ENCODE measurements at regions not wholly inside any gene's neighbourhood (a gene's known extent, or its start where the extent isn't known, plus 50 kb on each side); places are given as distances from the start of the nearest gene placed in this dataset.
A peak's percentile ranks its signal among the peaks of the same experiment; 100 is the strongest.

DNA sequence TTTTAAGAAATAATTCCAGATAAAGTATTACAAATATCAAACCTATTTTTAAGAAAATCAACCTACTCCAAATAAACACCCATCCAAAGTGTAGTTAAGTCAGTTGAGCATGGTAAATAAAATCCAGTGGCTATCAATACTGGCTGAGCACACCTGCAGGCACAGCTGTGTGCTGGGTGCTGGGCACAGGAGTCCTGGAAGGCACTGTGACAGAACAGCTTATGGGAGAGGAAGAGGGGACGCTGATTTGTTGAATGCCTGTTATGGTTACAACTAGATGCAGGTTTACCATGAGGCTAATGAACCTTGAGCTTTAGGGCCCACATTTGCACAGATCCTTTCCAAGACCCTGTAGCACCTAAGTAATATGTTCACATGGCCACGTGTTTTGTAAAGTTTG lies 202.7 kb downstream of the MTX2 start:
- no peak for TF ChIP-seq TCF4 (CRISPR knock-in tag; IDR thresholded peaks at IDR 0.05; ENCODE audit: borderline replicate concordance)
- TF ChIP-seq, protein P1, sequence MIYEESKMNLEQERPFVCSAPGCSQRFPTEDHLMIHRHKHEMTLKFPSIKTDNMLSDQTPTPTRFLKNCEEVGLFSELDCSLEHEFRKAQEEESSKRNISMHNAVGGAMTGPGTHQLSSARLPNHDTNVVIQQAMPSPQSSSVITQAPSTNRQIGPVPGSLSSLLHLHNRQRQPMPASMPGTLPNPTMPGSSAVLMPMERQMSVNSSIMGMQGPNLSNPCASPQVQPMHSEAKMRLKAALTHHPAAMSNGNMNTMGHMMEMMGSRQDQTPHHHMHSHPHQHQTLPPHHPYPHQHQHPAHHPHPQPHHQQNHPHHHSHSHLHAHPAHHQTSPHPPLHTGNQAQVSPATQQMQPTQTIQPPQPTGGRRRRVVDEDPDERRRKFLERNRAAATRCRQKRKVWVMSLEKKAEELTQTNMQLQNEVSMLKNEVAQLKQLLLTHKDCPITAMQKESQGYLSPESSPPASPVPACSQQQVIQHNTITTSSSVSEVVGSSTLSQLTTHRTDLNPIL (CRISPR knock-in tag; IDR thresholded peaks at IDR 0.05; ENCODE audit: low read depth): no peak
- no peak for TF ChIP-seq OSR1 (CRISPR knock-in tag; IDR thresholded peaks at IDR 0.05)
- TF ChIP-seq ZC3H10 (CRISPR knock-in tag; IDR thresholded peaks at IDR 0.05): no peak
- TF ChIP-seq, protein P2, sequence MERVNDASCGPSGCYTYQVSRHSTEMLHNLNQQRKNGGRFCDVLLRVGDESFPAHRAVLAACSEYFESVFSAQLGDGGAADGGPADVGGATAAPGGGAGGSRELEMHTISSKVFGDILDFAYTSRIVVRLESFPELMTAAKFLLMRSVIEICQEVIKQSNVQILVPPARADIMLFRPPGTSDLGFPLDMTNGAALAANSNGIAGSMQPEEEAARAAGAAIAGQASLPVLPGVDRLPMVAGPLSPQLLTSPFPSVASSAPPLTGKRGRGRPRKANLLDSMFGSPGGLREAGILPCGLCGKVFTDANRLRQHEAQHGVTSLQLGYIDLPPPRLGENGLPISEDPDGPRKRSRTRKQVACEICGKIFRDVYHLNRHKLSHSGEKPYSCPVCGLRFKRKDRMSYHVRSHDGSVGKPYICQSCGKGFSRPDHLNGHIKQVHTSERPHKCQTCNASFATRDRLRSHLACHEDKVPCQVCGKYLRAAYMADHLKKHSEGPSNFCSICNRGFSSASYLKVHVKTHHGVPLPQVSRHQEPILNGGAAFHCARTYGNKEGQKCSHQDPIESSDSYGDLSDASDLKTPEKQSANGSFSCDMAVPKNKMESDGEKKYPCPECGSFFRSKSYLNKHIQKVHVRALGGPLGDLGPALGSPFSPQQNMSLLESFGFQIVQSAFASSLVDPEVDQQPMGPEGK (CRISPR knock-in tag; IDR thresholded peaks at IDR 0.05; ENCODE audit: borderline replicate concordance): no peak
- no peak for TF ChIP-seq TOX (CRISPR knock-in tag; IDR thresholded peaks at IDR 0.05; ENCODE audit: borderline replicate concordance)
- TF ChIP-seq, protein P3, sequence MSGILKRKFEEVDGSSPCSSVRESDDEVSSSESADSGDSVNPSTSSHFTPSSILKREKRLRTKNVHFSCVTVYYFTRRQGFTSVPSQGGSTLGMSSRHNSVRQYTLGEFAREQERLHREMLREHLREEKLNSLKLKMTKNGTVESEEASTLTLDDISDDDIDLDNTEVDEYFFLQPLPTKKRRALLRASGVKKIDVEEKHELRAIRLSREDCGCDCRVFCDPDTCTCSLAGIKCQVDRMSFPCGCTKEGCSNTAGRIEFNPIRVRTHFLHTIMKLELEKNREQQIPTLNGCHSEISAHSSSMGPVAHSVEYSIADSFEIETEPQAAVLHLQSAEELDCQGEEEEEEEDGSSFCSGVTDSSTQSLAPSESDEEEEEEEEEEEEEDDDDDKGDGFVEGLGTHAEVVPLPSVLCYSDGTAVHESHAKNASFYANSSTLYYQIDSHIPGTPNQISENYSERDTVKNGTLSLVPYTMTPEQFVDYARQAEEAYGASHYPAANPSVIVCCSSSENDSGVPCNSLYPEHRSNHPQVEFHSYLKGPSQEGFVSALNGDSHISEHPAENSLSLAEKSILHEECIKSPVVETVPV (CRISPR knock-in tag; IDR thresholded peaks at IDR 0.05): no peak
- TF ChIP-seq, protein P4, sequence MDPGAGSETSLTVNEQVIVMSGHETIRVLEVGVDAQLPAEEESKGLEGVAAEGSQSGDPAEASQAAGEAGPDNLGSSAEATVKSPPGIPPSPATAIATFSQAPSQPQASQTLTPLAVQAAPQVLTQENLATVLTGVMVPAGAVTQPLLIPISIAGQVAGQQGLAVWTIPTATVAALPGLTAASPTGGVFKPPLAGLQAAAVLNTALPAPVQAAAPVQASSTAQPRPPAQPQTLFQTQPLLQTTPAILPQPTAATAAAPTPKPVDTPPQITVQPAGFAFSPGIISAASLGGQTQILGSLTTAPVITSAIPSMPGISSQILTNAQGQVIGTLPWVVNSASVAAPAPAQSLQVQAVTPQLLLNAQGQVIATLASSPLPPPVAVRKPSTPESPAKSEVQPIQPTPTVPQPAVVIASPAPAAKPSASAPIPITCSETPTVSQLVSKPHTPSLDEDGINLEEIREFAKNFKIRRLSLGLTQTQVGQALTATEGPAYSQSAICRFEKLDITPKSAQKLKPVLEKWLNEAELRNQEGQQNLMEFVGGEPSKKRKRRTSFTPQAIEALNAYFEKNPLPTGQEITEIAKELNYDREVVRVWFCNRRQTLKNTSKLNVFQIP (CRISPR knock-in tag; IDR thresholded peaks at IDR 0.05; ENCODE audit: borderline replicate concordance, low read depth): no peak
- no peak for TF ChIP-seq ZNF8 (CRISPR knock-in tag; IDR thresholded peaks at IDR 0.05)
- TF ChIP-seq ZNF70 (CRISPR knock-in tag; IDR thresholded peaks at IDR 0.05): no peak
- no peak for TF ChIP-seq ARNTL (CRISPR knock-in tag; IDR thresholded peaks at IDR 0.05; ENCODE audit: borderline replicate concordance, low read depth)
- TF ChIP-seq ZFP30 (CRISPR knock-in tag; IDR thresholded peaks at IDR 0.05): no peak
- TF ChIP-seq SNAI2 (CRISPR knock-in tag; IDR thresholded peaks at IDR 0.05): no peak
- TF ChIP-seq GLIS3 (CRISPR knock-in tag; IDR thresholded peaks at IDR 0.05): no peak
- TF ChIP-seq ESRRG (CRISPR knock-in tag; IDR thresholded peaks at IDR 0.05): no peak
- no peak for TF ChIP-seq ZFP3 (CRISPR knock-in tag; IDR thresholded peaks at IDR 0.05)
- no peak for TF ChIP-seq BACH2 (CRISPR knock-in tag; IDR thresholded peaks at IDR 0.05; ENCODE audit: borderline replicate concordance)
- TF ChIP-seq ISL1 (CRISPR knock-in tag; IDR thresholded peaks at IDR 0.05): no peak
- TF ChIP-seq CSDC2 (CRISPR knock-in tag; IDR thresholded peaks at IDR 0.05): no peak
- ATAC-seq: no peak

DNA sequence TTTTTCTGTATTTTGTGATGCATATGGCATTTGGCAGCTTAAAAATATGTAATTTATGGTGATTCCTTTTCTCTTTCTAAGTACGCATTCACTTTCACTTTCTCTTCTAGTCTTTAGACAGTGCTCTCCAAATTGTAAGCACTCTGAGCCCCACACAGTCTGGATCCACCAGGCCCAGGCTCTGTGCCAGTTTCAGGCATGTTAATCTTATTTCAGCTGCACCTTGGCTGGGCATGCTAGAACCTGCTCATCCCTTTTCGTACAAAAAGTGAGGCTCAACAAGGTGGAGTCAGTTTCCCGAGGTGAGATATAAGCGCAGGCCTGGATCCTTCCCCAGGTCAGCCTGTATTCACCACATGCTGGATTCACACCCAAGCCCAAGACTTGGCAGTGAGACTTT lies 203.9 kb downstream of the MTX2 start:
- TF ChIP-seq, protein P1 (CRISPR knock-in tag; IDR thresholded peaks at IDR 0.05; ENCODE audit: low read depth): no peak
- TF ChIP-seq CSDC2 (CRISPR knock-in tag; IDR thresholded peaks at IDR 0.05) (no peak), ZNF70 (CRISPR knock-in tag; IDR thresholded peaks at IDR 0.05) (no peak)
- peak; percentile 87 for ATAC-seq

DNA sequence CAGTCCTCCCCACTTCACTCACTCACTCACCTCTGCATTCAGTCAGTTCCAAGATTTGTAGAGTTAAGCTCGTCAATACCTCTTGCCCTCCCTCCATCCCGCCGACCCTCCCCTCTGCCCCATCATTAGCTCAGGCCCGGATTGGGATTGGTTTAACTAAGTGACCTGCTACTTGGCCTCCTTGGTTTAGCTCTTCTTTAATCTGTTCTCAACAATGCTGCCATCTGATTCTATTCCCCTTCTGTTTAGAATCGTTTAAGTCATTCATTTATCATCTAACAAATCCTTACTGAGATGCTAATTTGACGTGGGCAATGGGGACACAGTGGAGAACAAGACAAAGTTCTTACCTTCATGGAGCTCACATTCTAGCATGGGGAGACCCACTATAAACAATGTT lies 204.6 kb downstream of the MTX2 start:
- no peak for ATAC-seq
- TF ChIP-seq GLIS3 (CRISPR knock-in tag; IDR thresholded peaks at IDR 0.05) (no peak), ZNF70 (CRISPR knock-in tag; IDR thresholded peaks at IDR 0.05) (peak; percentile 92)

DNA sequence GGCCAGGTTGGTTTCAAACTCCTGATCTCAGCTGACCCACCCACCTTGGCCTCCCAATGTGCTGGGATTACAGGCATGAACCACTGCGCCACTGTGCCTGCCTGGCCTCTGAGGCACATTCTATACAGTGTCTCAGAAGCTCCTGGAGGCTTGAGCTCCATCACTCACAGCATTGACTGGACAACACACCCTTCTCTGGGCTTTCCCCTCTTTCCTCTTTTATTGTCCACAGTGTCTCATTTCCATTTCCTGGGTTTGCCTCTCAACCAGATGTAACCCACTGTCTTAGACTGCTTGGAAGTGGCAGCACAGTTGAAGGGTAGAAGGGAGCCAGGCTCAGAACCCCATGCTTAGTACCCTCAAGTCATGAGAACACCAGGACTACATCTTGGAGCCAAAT lies 208.1 kb downstream of the MTX2 start:
- ATAC-seq: no peak
- TF ChIP-seq GLIS3 (CRISPR knock-in tag; IDR thresholded peaks at IDR 0.05) (no peak), ZC3H10 (CRISPR knock-in tag; IDR thresholded peaks at IDR 0.05) (no peak), ZNF70 (CRISPR knock-in tag; IDR thresholded peaks at IDR 0.05) (no peak), SNAI2 (CRISPR knock-in tag; IDR thresholded peaks at IDR 0.05) (no peak), ESRRG (CRISPR knock-in tag; IDR thresholded peaks at IDR 0.05) (no peak), TOX (CRISPR knock-in tag; IDR thresholded peaks at IDR 0.05; ENCODE audit: borderline replicate concordance) (no peak), ZFP3 (CRISPR knock-in tag; IDR thresholded peaks at IDR 0.05) (no peak), TCF4 (CRISPR knock-in tag; IDR thresholded peaks at IDR 0.05; ENCODE audit: borderline replicate concordance) (no peak), ZNF565 (CRISPR knock-in tag; conservative IDR thresholded peaks at IDR 0.05; ENCODE audit: low read depth) (no peak), CSDC2 (CRISPR knock-in tag; IDR thresholded peaks at IDR 0.05) (no peak), ISL1 (CRISPR knock-in tag; IDR thresholded peaks at IDR 0.05) (no peak), ZNF8 (CRISPR knock-in tag; IDR thresholded peaks at IDR 0.05) (no peak), PPARA (CRISPR knock-in tag; IDR thresholded peaks at IDR 0.05; ENCODE audit: borderline replicate concordance) (no peak)
- TF ChIP-seq, protein P5, sequence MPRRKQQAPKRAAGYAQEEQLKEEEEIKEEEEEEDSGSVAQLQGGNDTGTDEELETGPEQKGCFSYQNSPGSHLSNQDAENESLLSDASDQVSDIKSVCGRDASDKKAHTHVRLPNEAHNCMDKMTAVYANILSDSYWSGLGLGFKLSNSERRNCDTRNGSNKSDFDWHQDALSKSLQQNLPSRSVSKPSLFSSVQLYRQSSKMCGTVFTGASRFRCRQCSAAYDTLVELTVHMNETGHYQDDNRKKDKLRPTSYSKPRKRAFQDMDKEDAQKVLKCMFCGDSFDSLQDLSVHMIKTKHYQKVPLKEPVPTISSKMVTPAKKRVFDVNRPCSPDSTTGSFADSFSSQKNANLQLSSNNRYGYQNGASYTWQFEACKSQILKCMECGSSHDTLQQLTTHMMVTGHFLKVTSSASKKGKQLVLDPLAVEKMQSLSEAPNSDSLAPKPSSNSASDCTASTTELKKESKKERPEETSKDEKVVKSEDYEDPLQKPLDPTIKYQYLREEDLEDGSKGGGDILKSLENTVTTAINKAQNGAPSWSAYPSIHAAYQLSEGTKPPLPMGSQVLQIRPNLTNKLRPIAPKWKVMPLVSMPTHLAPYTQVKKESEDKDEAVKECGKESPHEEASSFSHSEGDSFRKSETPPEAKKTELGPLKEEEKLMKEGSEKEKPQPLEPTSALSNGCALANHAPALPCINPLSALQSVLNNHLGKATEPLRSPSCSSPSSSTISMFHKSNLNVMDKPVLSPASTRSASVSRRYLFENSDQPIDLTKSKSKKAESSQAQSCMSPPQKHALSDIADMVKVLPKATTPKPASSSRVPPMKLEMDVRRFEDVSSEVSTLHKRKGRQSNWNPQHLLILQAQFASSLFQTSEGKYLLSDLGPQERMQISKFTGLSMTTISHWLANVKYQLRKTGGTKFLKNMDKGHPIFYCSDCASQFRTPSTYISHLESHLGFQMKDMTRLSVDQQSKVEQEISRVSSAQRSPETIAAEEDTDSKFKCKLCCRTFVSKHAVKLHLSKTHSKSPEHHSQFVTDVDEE (CRISPR knock-in tag; IDR thresholded peaks at IDR 0.05): no peak
- TF ChIP-seq, protein P4 (CRISPR knock-in tag; IDR thresholded peaks at IDR 0.05; ENCODE audit: borderline replicate concordance, low read depth): no peak
